Esophagus mucosa (tissue), 1 donor: ENCODE measurements at regions not wholly inside any gene's neighbourhood (a gene's known extent, or its start where the extent isn't known, plus 50 kb on each side); places are given as distances from the start of the nearest gene placed in this dataset.

ENCODE experiments used
- ATAC-seq: fragments of 200-7000 bp; cut with Tn5 transposase; one replicate; pipeline ENCODE4 v1.9.1; 2020
- donor health status: DM: yes; HTN: yes; CAD: no.

- no peak for ATAC-seq
Measured at GRCh38 chr2:236718207-236718992, 148.8 kb downstream of the ACKR3 start.

GRCh38 chr2:236719192-236719635, 149.6 kb downstream of the ACKR3 start:
- no peak for ATAC-seq

- peak; percentile 85 for ATAC-seq
Measured at GRCh38 chr2:236720974-236721540, 151.4 kb downstream of the ACKR3 start.

GRCh38 chr2:236724200-236724599, 154.6 kb downstream of the ACKR3 start:
- ATAC-seq: no peak

DNA sequence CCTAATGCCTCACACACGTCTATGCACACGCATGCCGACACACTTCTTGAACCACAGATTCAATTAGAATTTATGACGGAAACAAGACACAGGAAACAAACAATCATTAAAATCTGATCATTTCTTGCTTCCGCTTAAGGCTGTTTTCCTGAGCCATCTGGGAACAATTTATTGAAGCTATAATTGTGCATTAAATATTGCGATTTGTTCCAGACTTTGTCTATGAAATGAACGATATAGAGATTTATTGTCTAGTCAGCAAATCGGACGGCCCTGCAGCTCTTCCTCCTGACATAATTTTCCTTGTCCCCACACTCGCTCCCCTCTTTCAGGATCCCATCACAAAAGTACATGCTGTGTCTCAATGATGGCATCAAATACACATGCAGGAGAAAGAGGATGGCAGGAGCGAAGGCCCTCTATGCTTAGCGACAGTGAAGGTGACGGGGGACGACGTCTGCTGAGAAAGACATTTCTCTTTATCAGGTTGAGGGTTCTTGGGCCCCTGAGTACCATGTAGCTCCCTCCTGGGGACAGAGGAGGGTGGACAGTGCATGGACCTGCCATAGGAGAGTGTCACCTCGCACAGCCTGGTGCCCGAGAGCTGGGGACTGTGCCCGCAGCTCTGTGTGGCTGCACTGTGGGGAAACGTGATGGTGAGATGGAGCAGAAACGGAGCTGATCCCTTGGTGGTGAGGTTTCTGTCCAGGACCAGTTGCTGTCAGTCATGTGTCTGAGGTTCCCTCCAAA, 157.3 kb downstream of the ACKR3 start:
- ATAC-seq: no peak

GRCh38 chr2:236728916-236729670, 159.5 kb downstream of the ACKR3 start:
- no peak for ATAC-seq

- no peak for ATAC-seq
Measured at GRCh38 chr2:236730393-236730792, 160.8 kb downstream of the ACKR3 start.

GRCh38 chr2:236731767-236732580, 162.3 kb downstream of the ACKR3 start:
- peak; percentile 95 for ATAC-seq

GRCh38 chr2:236733156-236733555, 163.5 kb downstream of the ACKR3 start:
- no peak for ATAC-seq

- no peak for ATAC-seq
Measured at GRCh38 chr2:236735825-236736238, 166.2 kb downstream of the ACKR3 start.

- no peak for ATAC-seq
Measured at GRCh38 chr2:236738030-236738429, 168.4 kb downstream of the ACKR3 start.

DNA sequence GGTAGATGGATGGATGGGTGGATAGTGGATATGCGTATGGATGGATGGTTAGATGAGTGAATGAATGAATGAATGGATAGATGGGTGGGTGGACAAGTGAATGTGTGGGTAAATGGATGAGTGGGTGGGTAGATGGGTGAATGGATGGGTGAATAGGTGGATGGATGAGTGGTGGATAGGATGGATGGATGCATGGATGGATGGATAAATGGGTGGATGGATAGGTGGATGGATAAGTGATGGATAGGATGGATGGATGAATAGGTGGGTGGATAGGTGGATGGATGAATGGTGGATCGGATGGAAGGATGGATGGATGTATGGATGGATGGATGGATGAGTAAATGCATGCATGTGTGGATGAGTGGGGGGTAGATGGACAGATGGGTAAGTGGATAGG, 169.3 kb downstream of the ACKR3 start:
- ATAC-seq: no peak

DNA sequence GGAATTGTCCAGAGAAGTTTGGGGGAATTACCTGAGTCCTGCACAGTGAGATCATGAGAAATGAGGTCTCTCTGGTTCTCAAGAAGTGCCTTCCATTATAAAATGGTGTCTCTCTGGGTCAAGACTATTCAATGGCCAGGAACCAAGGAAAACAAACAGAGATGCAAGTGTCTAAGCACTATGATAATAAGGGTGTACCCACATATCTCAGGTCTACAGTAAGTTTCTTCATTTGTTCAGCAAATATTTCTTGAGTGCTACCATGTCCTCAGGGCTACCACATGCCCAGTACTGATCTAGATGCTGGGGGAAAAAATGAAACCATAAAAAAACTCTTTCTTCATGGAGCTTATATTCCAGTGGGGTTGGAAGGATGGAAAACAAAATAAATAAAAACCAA, 170.0 kb downstream of the ACKR3 start:
- ATAC-seq: no peak

- ATAC-seq: no peak
Measured at GRCh38 chr2:236740506-236740905, 170.9 kb downstream of the ACKR3 start.

DNA sequence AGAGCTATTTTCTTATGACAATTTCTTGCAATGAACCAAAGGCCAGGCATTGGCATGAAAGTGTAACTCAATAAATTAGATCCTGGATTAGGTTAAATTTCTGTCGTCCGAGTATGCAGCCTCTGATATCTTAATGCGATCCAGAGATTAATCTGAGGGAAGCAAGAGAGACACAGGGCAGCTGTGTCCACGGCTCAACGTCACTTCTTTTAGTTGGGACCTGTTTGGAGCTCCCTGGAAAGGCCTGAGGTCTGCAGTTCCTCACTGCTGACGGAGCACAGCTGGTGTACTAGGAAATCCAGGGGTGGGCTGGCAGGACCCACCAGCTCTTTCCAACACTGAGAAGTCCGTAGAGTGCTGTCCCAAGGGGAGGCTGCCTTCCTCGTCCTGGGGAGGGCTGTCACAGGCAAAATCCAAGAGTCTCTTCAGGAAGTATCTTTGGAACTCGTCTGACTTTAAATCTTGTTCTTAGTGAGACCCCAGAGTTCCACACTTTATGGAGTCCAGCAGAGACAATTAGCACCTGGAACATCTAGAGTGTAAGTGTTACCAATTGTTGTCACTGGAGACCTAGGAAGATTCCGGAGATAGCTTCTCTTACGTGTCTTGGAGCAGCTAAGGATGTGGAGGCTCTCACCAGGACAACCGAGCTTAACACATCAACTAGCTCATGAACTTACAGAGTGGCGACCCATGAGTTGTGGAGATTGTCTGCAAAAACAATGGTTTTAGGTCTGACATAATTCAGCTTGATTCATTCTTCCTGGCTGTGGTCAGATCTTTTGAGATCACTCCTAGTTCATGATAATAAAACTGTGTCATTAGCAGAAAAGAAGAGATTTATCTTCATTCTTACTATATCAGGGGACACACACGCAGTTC, 173.7 kb downstream of the ACKR3 start:
- ATAC-seq: no peak

- ATAC-seq: no peak
Measured at GRCh38 chr2:236743921-236744280, 174.3 kb downstream of the ACKR3 start.

DNA sequence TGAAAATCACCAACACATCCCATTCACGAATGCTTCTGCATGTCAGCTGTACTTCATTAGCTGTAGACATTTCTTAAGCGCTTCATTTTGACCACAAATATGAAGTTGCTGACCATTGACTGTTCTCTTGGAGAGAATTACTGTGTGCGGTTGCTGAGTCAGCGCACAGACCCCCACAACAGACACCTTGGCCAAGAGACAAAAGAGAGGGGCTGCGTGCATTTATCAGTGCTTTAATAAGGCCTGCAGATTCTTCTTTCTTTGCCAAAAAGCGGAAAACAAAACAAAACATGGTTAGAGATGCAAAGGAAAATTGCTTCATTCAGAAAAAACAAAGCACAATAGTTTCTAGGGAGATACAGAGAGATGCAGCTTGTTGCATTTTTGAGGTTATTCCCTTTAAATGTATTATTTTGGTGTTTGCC, 174.7 kb downstream of the ACKR3 start:
- no peak for ATAC-seq

DNA sequence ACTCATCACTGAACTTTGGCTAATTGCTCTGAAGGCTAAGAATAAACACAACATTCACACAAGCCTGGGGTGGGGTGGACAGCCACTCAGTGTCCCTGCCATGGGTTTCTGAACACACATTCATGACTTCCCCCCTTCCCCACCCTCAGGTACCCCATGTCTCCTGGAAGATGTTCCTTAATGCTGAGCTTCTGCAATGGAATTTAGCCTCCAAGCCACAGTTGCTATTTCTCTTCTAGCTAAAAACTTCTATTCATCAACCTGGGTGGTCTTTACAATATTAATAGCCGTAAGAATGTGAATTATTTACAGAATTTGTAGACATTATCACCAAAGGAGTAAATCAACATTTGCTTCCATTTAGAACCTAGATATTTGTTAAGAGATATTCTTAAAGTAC, 175.1 kb downstream of the ACKR3 start:
- ATAC-seq: no peak

GRCh38 chr2:236745420-236746210, 176.0 kb downstream of the ACKR3 start:
- peak; percentile 86 for ATAC-seq

- ATAC-seq: no peak
Measured at GRCh38 chr2:236746833-236747232, 177.2 kb downstream of the ACKR3 start.
